GM12878 (cell line): ENCODE measurements at regions not wholly inside any gene's neighbourhood (a gene's known extent, or its start where the extent isn't known, plus 50 kb on each side); places are given as distances from the start of the nearest gene placed in this dataset.

Experiments used
- ATAC-seq: fragments of 200-7000 bp; cut with Tn5 transposase; 3 replicates; pipeline ENCODE4 v1.9.1; 2020; ENCODE audit warnings: mild to moderate bottlenecking, moderate library complexity
- BruUV-seq: library from RNA; stranded (reverse); fragments of 400-500 nt; replicated peaks from 2 replicates; lab custom pipeline; 2021; lab: Mats Ljungman, UMichigan
- CTCF ChIA-PET: fragments of 300-600 bp; sonication (Branson Sonifier 250); formaldehyde crosslinking; extraction: SDS; loops from one replicate; lab custom pipeline; 2021; ENCODE audit warnings: inconsistent platforms; lab: Yijun Ruan, JAX
- POLR2A ChIA-PET: fragments of 350-600 bp; formaldehyde crosslinking; extraction: SDS; loops from one replicate; lab custom pipeline; 2021; ENCODE audit warnings: inconsistent platforms; lab: Charles Lee
- RAD21 ChIA-PET: fragments of 300-600 bp; sonication (Branson Sonifier 250); formaldehyde crosslinking; loops from one replicate; lab custom pipeline; 2023; ENCODE audit warnings: antibody characterized with exemption; ENCODE audit not compliant: unreplicated experiment; lab: Charles Lee
- SMC1A ChIA-PET: fragments of 300-600 bp; sonication (Branson Sonifier 250); formaldehyde crosslinking; loops from one replicate; lab custom pipeline; 2023; ENCODE audit not compliant: unreplicated experiment, uncharacterized antibody; lab: Charles Lee
- DNase-seq: peaks from one replicate; pipeline ENCODE4 v3.0.0-alpha.2; 2011; ENCODE audit warnings: low read depth, low spot score
- FAIRE-seq: peaks from 3 replicates; lab custom pipeline; 2011; peaks lifted over from hg19 to GRCh38; lab: Jason Lieb, UNC
- H2AFZ ChIP-seq: 2 replicates; pipeline ENCODE4 v1.6.0; 2011; ENCODE audit warnings: low read depth, low read length, control low read depth; ENCODE audit not compliant: control insufficient read depth
- H3K27ac ChIP-seq: 2 replicates; pipeline ENCODE4 v1.5.1; 2011; ENCODE audit warnings: control low read depth; ENCODE audit not compliant: control insufficient read depth, insufficient read depth
- H3K27me3 ChIP-seq, 2 experiments: replicated peaks in 1 of 2; 2 replicates each; pipeline versions ENCODE4 v1.6.0 to v1.6.1; 2011; ENCODE audit warnings: low read length in 1 of 2; ENCODE audit not compliant: control insufficient read depth in 2 of 2, insufficient read depth in 2 of 2
- H3K36me3 ChIP-seq, 2 experiments: 2 replicates each; pipeline ENCODE4 v1.5.1; 2011; ENCODE audit warnings: low read length in 1 of 2; ENCODE audit not compliant: control insufficient read depth in 2 of 2, insufficient read depth in 2 of 2
- H3K4me1 ChIP-seq: 2 replicates; pipeline ENCODE4 v1.6.1; 2011; ENCODE audit warnings: mild to moderate bottlenecking, low read length, moderate library complexity, mixed read lengths; ENCODE audit not compliant: control insufficient read depth, insufficient read depth
- H3K4me2 ChIP-seq: 2 replicates; pipeline ENCODE4 v1.6.0; 2011; ENCODE audit warnings: control low read depth; ENCODE audit not compliant: control insufficient read depth, insufficient read depth
- H3K4me3 ChIP-seq: fragments of 200-600 bp; sonication (generic); 2 replicates; pipeline ENCODE4 v1.5.1; 2016
- H3K79me2 ChIP-seq: 2 replicates; pipeline ENCODE4 v1.6.0; 2011; ENCODE audit warnings: low read length; ENCODE audit not compliant: control insufficient read depth, insufficient read depth
- H3K9ac ChIP-seq: 2 replicates; pipeline ENCODE4 v1.8.0; 2011; ENCODE audit warnings: low read length, control low read depth, mixed read lengths; ENCODE audit not compliant: control insufficient read depth, insufficient read depth
- H3K9me3 ChIP-seq: replicated peaks from 3 replicates; pipeline ENCODE4 v1.5.1; 2011; ENCODE audit warnings: mild to moderate bottlenecking, low read length; ENCODE audit not compliant: control insufficient read depth, insufficient read depth
- H4K20me1 ChIP-seq: 2 replicates; pipeline ENCODE4 v1.6.0; 2011; ENCODE audit not compliant: control insufficient read depth, insufficient read depth
- ATF7 ChIP-seq: fragments of 450-650 bp; IDR thresholded peaks from 2 replicates; pipeline ENCODE4 v1.6.1; 2016; ENCODE audit warnings: low read depth, mild to moderate bottlenecking
- E2F4 ChIP-seq: IDR thresholded peaks from 2 replicates; pipeline ENCODE4 v1.6.1; 2012; ENCODE audit warnings: low read depth, low read length, improper control_type of control experiment
- EP300 ChIP-seq, 2 experiments: fragments of 150-350 bp in 1 of 2; IDR thresholded peaks; 2 replicates each; pipeline ENCODE4 v1.6.1; 2011 to 2012; ENCODE audit warnings: low read depth in 2 of 2, low read length in 2 of 2, borderline replicate concordance in 1 of 2, improper control_type of control experiment in 1 of 2, inconsistent platforms in 1 of 2; ENCODE audit not compliant: control insufficient read depth in 1 of 2
- IKZF1 ChIP-seq: fragments of 450-650 bp; conservative IDR thresholded peaks from 2 replicates; pipeline ENCODE4 v1.6.1; 2017; ENCODE audit warnings: antibody characterized with exemption, mild to moderate bottlenecking
- PAX5 ChIP-seq: IDR thresholded peaks from 2 replicates; pipeline ENCODE4 v1.6.1; 2011; ENCODE audit warnings: low read depth, low read length, borderline replicate concordance
- SIN3A ChIP-seq: IDR thresholded peaks from 2 replicates; pipeline ENCODE4 v1.6.1; 2012; ENCODE audit warnings: low read depth, low read length, improper control_type of control experiment
- SP1 ChIP-seq: IDR thresholded peaks from one replicate; pipeline ENCODE4 v1.6.1; 2011; ENCODE audit warnings: low read depth, low read length
- SUPT20H ChIP-seq: IDR thresholded peaks from 2 replicates; pipeline ENCODE4 v1.6.1; 2011; ENCODE audit warnings: low read depth, mild to moderate bottlenecking, low read length, moderate library complexity, borderline replicate concordance; ENCODE audit not compliant: control insufficient read depth
- YBX1 ChIP-seq: fragments of 450-650 bp; IDR thresholded peaks from 2 replicates; pipeline ENCODE4 v1.6.1; 2016; ENCODE audit warnings: antibody characterized with exemption
- ZBTB4 ChIP-seq: fragments of 450-650 bp; formaldehyde crosslinking; IDR thresholded peaks from 2 replicates; pipeline ENCODE4 v1.4.0; 2022; ENCODE audit warnings: mild to moderate bottlenecking, moderate library complexity
- WGBS: methylation state at CpG from one replicate; pipeline ENCODE4 v1.1.6; 2016; ENCODE audit warnings: low lambda C conversion rate; ENCODE audit not compliant: insufficient replicate concordance, insufficient coverage; ENCODE audit errors: missing lambda C conversion rate; 5-methylcytosine and 5-hydroxymethylcytosine counted together
- in situ Hi-C: fragments of 300-500 bp; cut with MboI; formaldehyde crosslinking; loops from 9 replicates; pipeline ENCODE4 v1.14.3; 2018; ENCODE audit warnings: mixed read lengths
- intact Hi-C: fragments of 100-400 bp; cut with micrococcal nuclease; formaldehyde crosslinking; loops from one replicate; pipeline ENCODE4 v1.14.2; 2022; ENCODE audit not compliant: unreplicated experiment

- ChIA-PET SMC1A (no interaction called here), POLR2A (no interaction called here), CTCF (interaction anchor here (1.4 kb wide), 1 partner anchor 74 kb away, joined by 4 read pairs; no protein-coding TSS in a partner anchor), RAD21 (interaction anchor here (0.9 kb wide), 1 partner anchor 29 kb away, joined by 3 read pairs; no protein-coding TSS in a partner anchor)
- no peaks in the 10 kb centered on the region for H4K20me1 ChIP-seq
- H3K79me2 ChIP-seq: no peaks in the 10 kb centered on the region
- in situ Hi-C loops (no loop called here), intact Hi-C loops (no loop called here)
- H2AFZ ChIP-seq: no peak overlapping the region
- BruUV-seq: no TSS peak
- H3K9ac ChIP-seq: no peak overlapping the region
- no peak for DNase-seq
- ATAC-seq: no peak
- no peak overlapping the region for H3K27ac ChIP-seq
- FAIRE-seq: no peak
- TF ChIP-seq IKZF1 (no peak), SUPT20H (no peak), EP300 (IDR thresholded peaks at IDR 0.05; ENCODE audit: borderline replicate concordance in 1 of 2, control insufficient read depth in 1 of 2, low read depth in 2 of 2, low read length in 2 of 2) (no peak), PAX5 (no peak), SP1 (no peak), SIN3A (no peak), ATF7 (no peak), YBX1 (no peak), E2F4 (no peak), ZBTB4 (CRISPR knock-in tag) (no peak)
- no peak overlapping the region for H3K4me2 ChIP-seq
- H3K4me1 ChIP-seq: no peaks in the 10 kb centered on the region
- H3K4me3 ChIP-seq: no peak overlapping the region
- no peaks in the 10 kb centered on the region for H3K27me3 ChIP-seq
- H3K9me3 ChIP-seq: no peaks in the 10 kb centered on the region
- WGBS: 10% methylated on average over 4 of the region's 4 CpGs
- no peaks in the 10 kb centered on the region for H3K36me3 ChIP-seq
Measured at GRCh38 chr13:106156468-106156867, 379.0 kb downstream of the EFNB2 start.
